ENCODE measurements at regions not wholly inside any gene's neighbourhood (a gene's known extent, or its start where the extent isn't known, plus 50 kb on each side); places are given as distances from the start of the nearest gene placed in this dataset.

- FAIRE-seq = no peak
These were observed 492.9 kb downstream of the PCDH18 start for GRCh38 chr4:137039370-137039769.

- no peak for FAIRE-seq
These were observed 500.1 kb downstream of the PCDH18 start for GRCh38 chr4:137032222-137032621.

- FAIRE-seq = no peak
These were observed 503.3 kb downstream of the PCDH18 start for GRCh38 chr4:137029026-137029425.

GRCh38 chr4:137025484-137026059 is 506.7 kb downstream of the PCDH18 start:
- FAIRE-seq = no peak

- no peak for FAIRE-seq
These were observed 516.6 kb downstream of the PCDH18 start for GRCh38 chr4:137015426-137016409.

- no peak for FAIRE-seq
These were observed 531.9 kb downstream of the PCDH18 start for GRCh38 chr4:137000432-137000831.

- FAIRE-seq = no peak
These were observed 540.3 kb downstream of the PCDH18 start for GRCh38 chr4:136992032-136992431.

GRCh38 chr4:136985683-136986082 is 546.6 kb downstream of the PCDH18 start:
- FAIRE-seq = no peak

- FAIRE-seq = no peak
These were observed 565.2 kb downstream of the PCDH18 start for GRCh38 chr4:136967069-136967468.

GRCh38 chr4:136965478-136965877 is 566.8 kb downstream of the PCDH18 start:
- no peak for FAIRE-seq

- FAIRE-seq = no peak
These were observed 569.4 kb downstream of the PCDH18 start for GRCh38 chr4:136962868-136963267.

- FAIRE-seq = no peak
These were observed 585.9 kb downstream of the PCDH18 start for GRCh38 chr4:136946307-136946907.

GRCh38 chr4:136939781-136940180 is 592.5 kb downstream of the PCDH18 start:
- FAIRE-seq = no peak

- FAIRE-seq = no peak
These were observed 596.4 kb downstream of the PCDH18 start for GRCh38 chr4:136935871-136936270.

- no peak for FAIRE-seq
These were observed 597.0 kb downstream of the PCDH18 start for GRCh38 chr4:136935305-136935704.

GRCh38 chr4:136934601-136935000 is 597.7 kb downstream of the PCDH18 start:
- FAIRE-seq = no peak

- no peak for FAIRE-seq
These were observed 600.5 kb downstream of the PCDH18 start for GRCh38 chr4:136931781-136932180.

- FAIRE-seq = no peak
These were observed 603.3 kb downstream of the PCDH18 start for GRCh38 chr4:136928957-136929411.

GRCh38 chr4:136927172-136927571 is 605.1 kb downstream of the PCDH18 start:
- FAIRE-seq = no peak

GRCh38 chr4:136925203-136925602 is 607.1 kb downstream of the PCDH18 start:
- no peak for FAIRE-seq

- no peak for FAIRE-seq
These were observed 610.2 kb downstream of the PCDH18 start for GRCh38 chr4:136922066-136922465.

- FAIRE-seq = no peak
These were observed 612.0 kb downstream of the PCDH18 start for GRCh38 chr4:136920092-136920881.

GRCh38 chr4:136918772-136919171 is 613.5 kb downstream of the PCDH18 start:
- FAIRE-seq = no peak
